Spleen (tissue), 7 donors: ENCODE measurements at regions not wholly inside any gene's neighbourhood (a gene's known extent, or its start where the extent isn't known, plus 50 kb on each side); places are given as distances from the start of the nearest gene placed in this dataset.

Experiments
- CTCF ChIP-seq, 11 experiments: fragments of 200-600 bp in 7 of 11; fragments of 450-650 bp in 4 of 11; sonication (generic) in 4 of 11; IDR thresholded peaks in 8 of 11; conservative IDR thresholded peaks in 3 of 11; 1 replicate in 7 of 11; 2 replicates in 4 of 11; pipeline versions ENCODE4 v1.4.0 to v1.8.0; 2016 to 2021; ENCODE audit warnings: antibody characterized with exemption in 11 of 11, inconsistent platforms in 4 of 11, mild to moderate bottlenecking in 1 of 11
- POLR2A ChIP-seq, 3 donors: fragments of 450-650 bp; IDR thresholded peaks; one replicate each; pipeline ENCODE4 v1.5.1; 2017; ENCODE audit warnings: antibody characterized with exemption in 3 of 3, mild to moderate bottlenecking in 1 of 3
- POLR2AphosphoS5 ChIP-seq, 3 donors: sonication (generic); formaldehyde crosslinking; IDR thresholded peaks; one replicate each; pipeline ENCODE4 v1.5.1; 2017; ENCODE audit warnings: antibody characterized with exemption in 3 of 3
- donor health status: DM: no; HTN: no; CAD: no; lungs with moderate emphysema.
- donor health status: DM: no; HTN: no; CAD: no.
- donor health status: DM: no; HTN: no; CAD: no.

- TF ChIP-seq POLR2AphosphoS5 (IDR thresholded peaks at IDR 0.05) (no peak), POLR2A (IDR thresholded peaks at IDR 0.05) (no peak), CTCF (IDR thresholded peaks at IDR 0.05 in 8 of 11, conservative IDR thresholded peaks at IDR 0.05 in 3 of 11) (no peak)
Observed at GRCh38 chr1:5111581-5111980, 457.2 kb downstream of the AJAP1 start.
